NCI-H2227 (cell line): ENCODE measurements at regions not wholly inside any gene's neighbourhood (a gene's known extent, or its start where the extent isn't known, plus 50 kb on each side); places are given as distances from the start of the nearest gene placed in this dataset.
"Not testable (repeated sequence)": the region's sequence is repeated elsewhere in the genome, so short reads cannot be mapped to it uniquely, and the experiment has no call there.

Experiments used
- DNase-seq: peaks from one replicate; lab custom pipeline; 2025; ENCODE audit not compliant: unreplicated experiment; lab: John Stamatoyannopoulos, UW

- DNase-seq, result no peak
Measured at GRCh38 chr17:13862346-13862745, 207.0 kb upstream of the COX10 start.

DNA sequence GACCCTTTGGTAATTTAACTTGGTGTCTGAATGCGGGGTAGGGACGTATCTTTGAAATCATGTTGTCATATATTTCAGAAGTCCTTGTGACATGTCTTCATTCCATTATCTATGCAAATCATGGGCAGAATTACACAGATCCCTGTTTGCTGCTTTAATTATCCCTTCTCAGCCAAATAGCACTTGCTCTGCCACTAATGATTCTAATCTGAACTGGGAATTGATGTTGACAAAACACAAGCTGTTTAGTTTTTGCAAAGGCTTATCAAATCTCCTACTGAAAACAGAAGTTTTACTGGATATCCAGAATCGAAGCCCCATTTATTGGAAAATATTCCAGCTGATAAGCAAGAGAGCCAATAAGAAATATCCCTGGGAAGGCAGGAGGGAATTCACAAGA lies 205.9 kb upstream of the COX10 start:
- DNase-seq, result no peak

GRCh38 chr17:13864521-13864920 lies 204.8 kb upstream of the COX10 start:
- no peak for DNase-seq

GRCh38 chr17:13865650-13866049 lies 203.7 kb upstream of the COX10 start:
- DNase-seq, result no peak

DNA sequence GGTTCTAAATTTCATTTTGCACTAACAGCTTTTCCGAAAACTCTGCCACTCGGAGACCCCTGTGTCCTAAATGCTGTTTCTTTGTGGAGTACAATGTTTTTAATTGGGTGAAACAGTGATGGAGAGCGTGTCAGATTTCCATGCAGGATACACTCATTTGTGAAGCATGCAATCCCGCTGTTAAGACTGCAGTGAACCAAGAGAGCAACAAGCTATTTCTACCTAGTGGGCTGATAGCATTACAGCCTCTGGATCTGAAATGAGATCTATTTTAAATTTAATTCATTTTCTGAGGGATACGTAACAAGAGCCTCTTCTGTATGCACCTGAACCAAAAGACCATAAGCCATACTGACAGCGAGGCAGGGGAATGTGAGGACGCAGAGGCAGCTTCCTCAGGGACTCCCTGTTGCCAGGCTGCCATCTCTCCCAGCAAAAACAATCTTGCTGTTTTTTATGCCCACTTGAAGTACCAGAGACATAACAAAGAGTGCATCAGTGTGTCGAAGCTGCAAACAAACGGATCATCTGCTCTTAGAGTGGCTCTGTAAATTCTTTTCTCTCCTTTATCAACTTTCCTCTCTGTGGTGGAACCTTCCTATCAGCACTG lies 199.9 kb upstream of the COX10 start:
- DNase-seq, result no peak

DNA sequence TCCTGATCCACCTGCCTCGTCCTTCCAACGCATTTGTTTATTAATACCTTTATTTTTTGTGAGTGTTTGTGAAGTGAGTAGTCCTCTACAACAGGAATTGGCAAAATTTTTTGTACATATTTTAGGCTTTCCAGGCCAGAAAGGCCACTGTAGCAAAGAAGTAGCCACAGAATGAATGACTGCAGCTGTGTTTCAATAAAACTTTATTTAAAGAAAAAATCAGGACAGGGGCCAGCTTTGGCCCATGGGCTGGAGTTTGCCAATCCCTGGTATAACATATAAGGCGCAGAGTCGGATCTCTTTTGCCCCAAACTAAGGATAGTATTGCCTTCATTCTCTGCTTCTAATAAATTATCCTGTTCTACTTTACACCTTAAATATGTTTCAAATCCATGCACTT lies 198.0 kb upstream of the COX10 start:
- DNase-seq, result no peak

GRCh38 chr17:13874134-13874533 lies 195.2 kb upstream of the COX10 start:
- no peak for DNase-seq

GRCh38 chr17:13874817-13875216 lies 194.5 kb upstream of the COX10 start:
- DNase-seq, result no peak

- DNase-seq, result no peak
Measured at GRCh38 chr17:13879961-13880466, 189.3 kb upstream of the COX10 start.

DNA sequence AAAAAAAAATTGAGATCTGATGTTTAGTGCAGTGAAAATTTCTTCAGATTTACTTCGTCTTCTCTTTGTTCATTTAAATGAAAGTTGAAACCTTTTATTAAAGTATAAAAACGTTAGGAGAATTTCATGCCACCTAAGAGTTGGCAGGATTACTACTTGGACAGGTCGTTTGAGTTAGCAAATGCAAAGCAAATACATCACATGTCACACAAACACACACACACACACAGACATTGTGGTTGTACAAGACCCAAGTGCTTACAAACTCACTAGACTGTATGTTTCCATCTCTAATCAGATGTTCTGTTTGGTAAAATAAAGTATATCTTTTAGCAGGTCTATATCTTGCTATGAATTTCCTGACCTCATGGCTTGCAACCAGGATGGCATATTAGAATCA lies 185.6 kb upstream of the COX10 start:
- no peak for DNase-seq

- no peak for DNase-seq
Measured at GRCh38 chr17:13884347-13884746, 185.0 kb upstream of the COX10 start.

DNA sequence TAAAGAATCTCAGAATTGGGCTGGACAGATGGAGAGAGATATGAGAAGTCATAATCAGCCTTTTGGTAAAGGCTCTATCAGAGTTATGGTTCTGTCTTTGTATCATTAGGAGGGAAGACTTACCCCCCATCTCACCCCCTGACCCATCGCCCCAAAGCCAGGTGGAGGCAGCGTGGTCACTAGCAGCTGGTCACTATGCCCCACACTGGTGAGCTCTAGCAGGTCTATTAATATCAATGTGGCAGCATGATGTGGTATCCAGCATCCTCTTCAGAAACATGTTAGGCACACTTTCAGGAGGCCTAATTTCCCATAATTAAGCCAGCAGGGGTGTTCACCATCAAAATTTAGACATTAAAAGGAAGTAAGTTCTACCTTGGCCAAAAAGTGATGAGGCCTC lies 183.8 kb upstream of the COX10 start:
- no peak for DNase-seq

GRCh38 chr17:13885953-13886889 lies 183.1 kb upstream of the COX10 start:
- no peak for DNase-seq

- DNase-seq, result no peak
Measured at GRCh38 chr17:13888056-13888609, 181.2 kb upstream of the COX10 start.

GRCh38 chr17:13908971-13909370 lies 160.3 kb upstream of the COX10 start:
- not testable (repeated sequence) for DNase-seq

DNA sequence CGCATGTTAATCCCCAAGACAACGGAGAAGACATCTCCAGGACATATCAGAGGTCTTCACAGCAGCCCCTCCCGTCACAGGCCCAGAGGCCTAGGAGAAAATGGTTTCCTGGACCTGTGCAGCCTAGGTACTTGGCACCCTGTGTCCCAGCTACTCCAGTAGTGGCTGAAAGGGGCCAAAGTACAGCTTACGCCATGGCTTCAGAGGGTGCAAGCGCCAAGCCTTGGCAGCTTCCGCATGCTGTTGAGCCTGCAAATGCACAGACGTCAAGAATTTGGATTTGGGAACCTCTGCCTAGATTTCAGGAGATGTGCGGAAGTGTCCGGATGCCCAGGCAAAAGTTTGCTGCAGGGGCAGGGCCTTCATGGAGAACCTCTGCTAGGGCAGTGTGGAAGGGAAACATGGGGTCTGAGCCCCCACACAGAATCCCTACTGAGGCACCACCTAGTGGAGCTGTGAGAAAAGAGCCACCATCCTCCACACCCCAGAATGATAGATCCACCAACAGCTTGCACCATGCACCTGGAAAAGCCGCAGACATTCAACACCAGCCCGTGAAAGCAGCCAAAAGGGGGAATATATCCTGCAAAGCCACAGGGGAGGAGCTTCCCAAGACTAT lies 159.3 kb upstream of the COX10 start:
- no peak for DNase-seq

DNA sequence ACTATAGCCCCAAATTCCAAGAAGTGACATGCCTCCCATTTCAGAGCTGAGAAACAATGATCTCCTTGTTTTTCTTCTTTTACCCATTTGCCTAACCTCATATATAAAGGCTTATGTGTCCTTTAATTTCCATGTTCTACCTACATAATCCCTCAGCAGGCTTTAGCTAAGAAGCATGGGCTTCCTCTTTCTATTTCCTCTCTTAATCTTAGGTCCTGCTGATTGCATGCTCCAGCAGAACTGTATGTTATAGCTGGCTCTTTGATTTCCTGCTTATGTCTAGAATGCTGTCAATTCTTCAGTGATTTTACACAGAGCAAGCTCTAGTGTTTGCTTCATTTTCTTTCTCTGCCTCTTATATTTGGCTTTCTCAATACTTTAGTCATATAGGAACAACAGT lies 151.7 kb upstream of the COX10 start:
- no peak for DNase-seq

DNA sequence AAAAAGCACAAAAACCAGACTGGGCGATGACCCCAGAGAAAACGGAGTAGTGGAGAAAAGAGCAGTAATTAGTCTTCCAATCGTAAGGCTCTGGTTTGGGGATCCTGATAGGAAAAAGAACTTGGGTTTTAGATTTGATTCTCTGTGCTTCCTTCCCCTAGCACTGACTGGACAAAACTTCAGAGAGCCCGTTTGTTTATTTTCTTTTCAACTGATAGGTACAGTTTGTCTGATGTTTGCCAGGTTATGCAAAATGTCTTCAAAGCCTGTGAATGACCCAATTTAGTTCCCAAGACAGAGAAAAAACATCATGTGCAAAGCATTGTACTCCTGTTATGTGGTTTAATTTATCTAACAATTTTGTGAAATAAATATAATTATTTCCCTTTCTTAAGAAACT lies 151.1 kb upstream of the COX10 start:
- no peak for DNase-seq

DNA sequence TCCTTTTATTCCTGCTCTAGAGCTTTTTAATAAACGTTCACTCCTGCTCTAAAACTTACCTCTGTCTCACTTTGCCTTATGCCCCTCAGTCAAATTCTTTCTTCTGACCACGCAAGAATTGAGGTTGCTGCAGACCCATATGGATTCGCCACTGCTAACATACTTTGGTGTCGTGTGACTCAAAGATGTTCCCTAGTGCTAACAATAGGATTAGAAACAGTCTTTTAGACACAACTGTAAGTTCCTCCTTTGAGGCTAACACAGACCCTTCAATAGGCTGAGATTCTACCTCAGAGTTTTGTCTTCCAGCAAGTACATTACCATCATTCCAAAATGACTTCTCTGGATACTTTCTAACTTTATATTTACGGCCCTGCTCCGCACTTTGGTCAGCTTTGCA lies 149.5 kb upstream of the COX10 start:
- DNase-seq, result no peak

GRCh38 chr17:13920413-13920812 lies 148.9 kb upstream of the COX10 start:
- no peak for DNase-seq
